NCI-H1417 (cell line): ENCODE measurements at regions not wholly inside any gene's neighbourhood (a gene's known extent, or its start where the extent isn't known, plus 50 kb on each side); places are given as distances from the start of the nearest gene placed in this dataset.
"Not testable (repeated sequence)": the region's sequence is repeated elsewhere in the genome, so short reads cannot be mapped to it uniquely, and the experiment has no call there.

Experiments used
- DNase-seq, 3 experiments: peaks; one replicate each; lab custom pipeline; 2025; lab: John Stamatoyannopoulos, UW

DNA sequence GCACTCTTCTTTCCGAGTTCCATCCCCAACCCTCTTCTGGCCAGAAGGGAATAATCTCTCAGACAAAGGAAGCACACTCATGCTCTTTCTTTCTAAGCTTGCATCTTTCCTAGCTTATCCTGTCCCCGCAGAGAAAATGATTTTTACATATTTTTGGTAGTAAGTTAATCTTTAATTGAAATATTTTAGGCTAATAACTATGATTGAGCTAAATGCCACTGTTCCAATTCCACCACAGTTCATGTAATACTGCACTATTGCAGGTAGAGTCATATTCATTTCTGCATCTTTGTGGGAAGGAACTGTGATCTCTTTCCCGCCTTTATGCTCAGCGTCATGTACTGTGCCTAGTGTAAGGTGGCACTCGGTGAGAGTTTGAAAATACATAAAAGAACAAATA lies 158.9 kb upstream of the FOXG1 start:
- no peak for DNase-seq

DNA sequence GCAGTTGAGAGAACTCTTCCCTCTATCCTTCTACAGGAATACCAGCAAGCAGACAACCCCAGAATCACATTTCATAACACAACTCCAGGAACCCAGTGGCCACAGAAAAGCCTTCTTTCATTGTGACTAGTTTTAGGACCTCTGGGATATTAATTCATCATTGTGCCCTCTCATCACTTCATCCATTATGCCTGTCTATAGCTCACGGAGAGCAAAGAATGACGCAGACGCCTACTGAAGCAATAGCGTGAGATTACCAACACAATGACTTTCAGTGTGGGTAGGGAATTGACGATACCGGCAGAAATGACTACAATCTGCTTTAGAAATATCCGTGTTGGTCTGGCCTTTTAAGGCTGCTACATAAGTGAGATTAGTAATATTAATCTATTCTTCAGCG lies 158.1 kb upstream of the FOXG1 start:
- peak in 2 of 3 experiments; percentile 9 to 46 for DNase-seq

DNA sequence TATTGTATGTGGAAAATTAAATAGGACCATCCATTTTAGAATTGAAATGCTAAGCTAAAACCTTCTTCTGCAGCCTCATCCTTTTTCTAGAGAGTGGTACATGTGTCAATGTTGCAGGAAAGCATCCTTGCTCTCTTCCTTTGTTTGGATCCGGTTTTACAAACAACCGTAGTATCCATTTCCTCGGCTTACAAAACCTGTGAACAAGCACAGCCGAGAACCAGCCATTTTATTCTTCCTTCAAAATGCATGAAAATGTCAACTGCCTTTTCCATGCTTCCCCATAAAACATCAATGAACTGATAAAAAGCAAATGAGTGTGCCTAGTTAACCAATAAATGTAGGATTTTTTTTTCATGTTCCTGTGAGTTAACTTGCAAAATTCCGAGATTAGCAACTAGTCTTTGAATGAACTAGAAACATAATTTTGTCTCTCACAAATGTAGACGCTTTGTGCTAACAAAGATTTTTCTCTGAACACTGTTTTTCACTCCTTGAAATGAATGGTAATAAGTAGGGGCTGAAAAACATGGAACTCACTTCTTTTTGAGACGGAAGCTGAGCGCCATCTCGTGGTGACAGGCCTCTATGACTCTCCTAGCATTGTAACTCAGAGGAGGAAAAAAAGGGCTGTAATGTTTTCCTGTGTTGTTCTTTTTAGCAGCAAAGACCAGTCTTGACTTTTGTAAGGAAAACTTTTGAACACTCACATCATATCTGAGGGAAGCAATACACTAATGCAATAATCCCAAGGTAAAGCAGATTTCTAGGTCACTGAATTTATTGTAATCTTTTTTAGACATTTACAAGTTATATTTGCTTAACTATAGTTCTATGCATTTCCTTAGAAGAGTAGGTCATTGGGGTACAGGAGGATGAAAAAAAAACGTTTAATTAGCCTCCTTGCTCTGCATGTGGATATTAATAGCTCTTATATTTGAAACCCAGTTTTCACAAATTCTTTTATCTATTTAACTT lies 157.4 kb upstream of the FOXG1 start:
- DNase-seq: peak; percentile 71 to 92 (median 85)

DNA sequence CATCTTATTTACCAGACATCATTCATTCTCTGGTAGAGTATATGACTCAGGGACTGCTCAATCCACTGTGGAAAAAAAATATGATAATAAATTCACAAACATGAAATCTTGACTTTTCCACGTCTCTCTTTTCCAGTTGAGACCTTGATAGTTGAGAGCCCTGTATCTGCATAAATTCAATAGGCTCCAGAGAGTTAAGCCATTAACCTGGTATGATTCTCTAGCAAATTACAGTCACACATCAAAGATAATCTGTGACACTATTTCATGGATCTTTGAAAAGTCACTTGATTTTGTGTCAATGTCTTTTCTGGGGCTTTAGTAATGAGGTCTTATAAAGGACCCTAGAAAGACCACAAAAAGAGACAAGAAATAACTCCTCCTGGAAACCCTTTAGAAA lies 154.2 kb upstream of the FOXG1 start:
- no peak for DNase-seq

DNA sequence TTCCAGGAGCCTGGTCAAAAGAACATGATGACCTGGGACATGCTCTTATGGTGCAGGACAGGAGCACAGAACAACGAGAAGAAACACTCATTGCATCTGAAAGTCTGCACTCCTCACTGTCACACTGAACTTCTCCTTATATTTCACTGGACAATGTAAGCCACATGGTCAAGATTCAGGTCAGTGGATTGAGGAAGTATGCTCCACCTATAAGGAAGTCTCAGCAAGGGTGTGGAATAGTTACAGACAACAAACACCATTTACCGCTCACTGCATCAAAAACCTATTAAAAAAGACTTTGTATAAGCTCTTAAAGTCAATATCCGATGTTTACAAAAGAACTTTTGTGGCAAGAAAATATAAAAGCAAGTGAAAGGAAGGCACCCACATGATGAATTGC lies 153.1 kb upstream of the FOXG1 start:
- DNase-seq: no peak

DNA sequence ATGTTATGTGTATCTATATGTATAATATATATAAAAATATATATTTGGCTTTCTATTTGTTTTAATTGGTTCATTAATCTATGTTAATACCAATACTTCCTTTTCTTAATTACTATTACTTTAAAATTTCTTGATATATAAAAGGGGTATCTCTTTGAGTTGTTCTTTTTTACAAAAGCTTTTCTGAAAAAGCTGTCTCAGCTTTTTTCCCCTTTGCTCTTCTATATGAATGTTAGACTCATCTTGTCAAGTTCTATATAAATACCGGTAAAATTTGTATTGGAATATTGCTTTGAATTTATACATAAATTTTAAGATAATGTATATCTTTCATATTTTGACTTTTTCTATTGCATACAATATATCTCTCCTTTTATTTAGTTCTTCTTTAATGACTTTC lies 139.8 kb upstream of the FOXG1 start:
- DNase-seq: no peak

DNA sequence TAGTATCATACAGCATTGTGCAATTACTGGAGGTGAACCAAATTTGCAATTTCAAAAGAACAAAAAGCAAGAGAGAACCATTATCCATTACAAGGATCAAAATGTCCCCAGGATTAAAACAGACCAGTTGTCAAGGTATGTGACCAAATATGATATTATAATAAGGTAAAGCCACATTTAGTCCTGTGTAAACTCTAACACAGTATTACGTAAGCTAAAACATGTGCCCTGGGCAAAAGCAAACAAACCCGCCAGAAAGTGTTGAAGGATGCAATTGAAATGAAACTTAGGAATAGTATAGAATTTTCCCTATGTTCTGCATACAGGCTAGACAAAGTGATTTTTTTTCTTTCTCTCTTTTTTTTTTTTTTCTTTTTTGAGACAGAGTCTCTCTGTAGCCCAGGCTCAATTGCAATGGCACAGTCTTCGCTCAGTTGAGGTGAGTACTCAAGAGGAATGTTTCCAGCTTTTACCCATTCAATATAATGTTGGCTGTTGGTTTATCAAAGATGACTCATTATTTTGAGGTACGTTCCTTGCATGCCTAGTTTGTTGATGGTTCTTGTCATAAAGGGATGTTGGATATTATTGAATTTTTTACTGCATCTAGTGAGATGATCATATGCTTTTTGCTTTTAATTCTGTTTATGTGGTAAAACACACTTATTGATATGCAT lies 137.1 kb upstream of the FOXG1 start:
- no peak for DNase-seq

DNA sequence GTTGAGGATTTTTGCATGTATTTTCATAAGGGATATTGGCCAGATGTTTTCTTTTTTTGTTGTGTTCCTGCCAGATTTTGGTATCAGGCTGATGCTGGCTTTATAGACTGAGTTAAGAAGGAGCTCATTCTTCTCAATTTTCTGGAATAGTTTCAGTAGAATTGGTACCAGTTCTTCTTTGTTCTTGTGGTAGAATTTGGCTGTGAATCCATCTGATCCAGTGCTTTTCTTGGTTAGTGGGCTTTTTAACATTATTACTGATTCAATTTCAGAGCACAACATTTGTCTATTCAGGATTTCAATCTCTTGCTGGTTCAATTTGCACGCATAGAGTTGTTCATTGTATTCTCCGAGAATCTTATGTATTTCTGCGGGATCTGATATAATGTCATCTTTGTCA lies 136.5 kb upstream of the FOXG1 start:
- DNase-seq: no peak

DNA sequence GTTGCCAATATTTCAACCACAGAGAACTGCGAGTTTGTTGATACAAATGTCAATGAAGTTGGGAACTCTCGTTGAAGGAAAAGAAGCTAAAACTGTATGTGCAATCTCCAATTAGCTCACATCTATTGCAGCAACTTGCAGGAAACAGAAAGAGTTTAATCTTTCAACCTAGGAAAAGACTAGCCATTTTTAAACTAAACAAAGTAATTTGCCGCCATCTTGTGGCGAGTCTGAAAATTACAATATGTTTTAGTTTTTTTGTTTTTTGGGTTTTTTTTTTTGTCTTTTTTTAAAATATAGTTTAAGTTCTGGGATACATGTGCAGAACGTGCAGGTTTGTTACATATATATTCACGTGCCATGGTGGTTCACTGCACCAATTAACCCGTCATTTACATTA lies 131.2 kb upstream of the FOXG1 start:
- peak; percentile 26 to 71 (median 53) for DNase-seq

DNA sequence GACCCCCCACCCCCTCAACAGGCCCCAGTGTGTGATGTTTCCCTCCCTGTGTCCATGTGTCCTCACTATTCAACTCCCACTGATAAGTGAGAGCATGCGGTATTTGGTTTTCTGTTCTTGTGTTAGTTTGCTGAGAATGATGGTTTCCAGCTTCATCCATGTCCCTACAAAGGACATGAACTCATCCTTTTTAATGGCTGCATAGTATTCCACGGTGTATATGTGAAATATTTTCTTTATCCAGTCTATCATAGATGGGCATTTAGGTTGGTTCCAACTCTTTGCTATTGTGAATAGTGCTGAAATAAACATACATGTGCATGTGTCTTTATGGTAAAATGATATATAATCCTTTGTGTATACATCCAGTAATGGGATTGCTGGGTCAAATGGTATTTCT lies 130.8 kb upstream of the FOXG1 start:
- DNase-seq: not testable (repeated sequence)

DNA sequence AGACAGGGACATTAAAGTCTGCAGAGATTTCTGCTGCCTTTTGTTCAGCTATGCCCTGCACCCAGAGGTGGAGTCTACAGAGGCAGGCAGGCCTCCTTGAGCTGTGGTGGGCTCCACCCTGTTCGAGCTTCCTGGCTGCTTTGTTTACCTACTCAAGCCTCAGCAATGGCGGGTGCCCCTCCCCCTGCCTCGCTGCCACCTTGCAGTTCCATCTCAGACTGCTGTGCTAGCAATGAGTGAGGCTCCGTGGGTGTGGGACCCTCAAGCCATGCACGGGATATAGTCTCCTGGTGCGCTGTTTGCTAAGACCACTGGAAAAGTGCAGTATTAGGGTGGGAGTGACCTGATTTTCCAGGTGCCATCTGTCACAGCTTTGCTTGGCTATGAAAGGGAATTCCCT lies 125.4 kb upstream of the FOXG1 start:
- not testable (repeated sequence) for DNase-seq

DNA sequence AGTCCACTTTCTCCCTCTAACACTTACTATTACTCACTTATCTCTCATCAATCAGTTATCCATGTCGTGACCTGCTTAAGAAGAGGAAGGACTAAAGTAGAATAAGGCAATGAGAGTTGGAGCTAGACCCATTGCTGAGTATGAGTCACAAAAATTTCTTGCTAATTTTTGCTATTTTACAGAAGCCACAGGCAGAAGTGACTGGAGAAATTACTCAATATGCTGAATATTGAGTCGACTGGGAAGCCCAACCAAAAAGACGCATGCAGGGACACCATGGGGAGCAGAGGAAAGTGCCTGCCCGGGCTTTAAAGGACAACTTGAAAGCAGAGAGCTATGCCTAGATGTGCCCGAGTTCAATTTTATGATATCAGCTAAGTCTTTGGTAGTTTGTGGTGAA lies 115.4 kb upstream of the FOXG1 start:
- DNase-seq: no peak

DNA sequence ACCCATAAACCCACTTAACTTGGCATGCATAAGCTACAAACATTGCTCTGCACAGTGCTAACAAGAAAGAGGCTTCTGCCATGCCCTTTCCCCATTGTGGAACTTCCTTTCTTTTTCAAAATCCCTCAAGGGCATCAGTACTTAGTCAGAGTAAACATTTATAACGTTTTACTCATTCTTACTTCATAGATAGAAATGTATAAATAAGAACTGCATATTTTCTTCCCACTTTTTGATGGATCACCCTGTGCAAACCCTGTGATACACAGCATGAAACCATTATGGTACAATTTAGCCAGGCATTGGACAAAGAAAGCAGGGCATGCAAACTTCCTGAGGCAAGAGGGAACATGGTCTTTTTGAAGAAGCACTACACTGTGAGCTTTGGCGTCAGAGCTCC lies 113.8 kb upstream of the FOXG1 start:
- DNase-seq: peak in 1 of 3 experiments; percentile 64

DNA sequence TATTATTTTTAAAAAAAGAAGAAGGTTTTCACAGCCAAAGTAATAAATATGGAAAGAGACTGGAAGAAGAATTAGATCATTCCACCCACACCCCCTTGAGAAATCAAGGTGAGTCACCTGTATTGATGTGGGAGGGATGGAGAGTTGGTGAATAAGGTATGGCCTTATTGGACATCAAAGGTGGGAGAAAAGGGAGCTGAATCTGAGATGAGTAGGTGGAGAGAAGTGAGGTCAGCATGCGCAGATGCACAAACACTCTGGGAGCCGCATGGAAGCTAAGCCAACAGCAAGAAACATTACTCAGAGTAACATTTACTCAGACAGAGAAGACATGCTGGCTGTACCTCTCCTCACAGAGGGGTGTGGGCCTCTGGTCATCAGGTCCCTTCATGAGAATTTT lies 113.1 kb upstream of the FOXG1 start:
- DNase-seq: no peak

DNA sequence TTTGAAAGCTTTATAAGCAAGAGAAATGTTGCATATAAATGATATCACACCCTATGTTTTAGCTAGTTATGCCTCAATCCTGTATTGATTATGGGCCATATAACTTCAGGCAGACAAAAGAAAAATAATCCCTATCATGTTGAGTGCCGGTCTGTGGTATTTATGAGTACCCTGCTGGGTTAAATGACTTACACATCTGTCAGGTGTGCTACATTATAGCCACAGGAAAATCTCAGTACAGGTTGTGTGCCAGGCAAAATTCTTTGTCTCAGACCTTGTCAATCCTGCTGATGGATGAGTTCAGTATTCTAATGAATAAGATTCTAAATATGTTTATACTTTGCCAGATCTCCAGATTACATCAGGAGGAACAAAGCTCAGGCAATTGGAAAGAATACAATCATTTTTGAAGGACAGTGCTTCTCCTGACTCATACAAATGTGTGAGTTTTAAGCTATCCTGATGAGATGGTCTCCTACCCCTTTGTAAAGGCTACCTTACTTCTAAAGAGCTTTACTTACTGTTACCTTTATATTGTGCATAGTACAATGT lies 109.8 kb upstream of the FOXG1 start:
- peak; percentile 25 to 93 (median 55) for DNase-seq

DNA sequence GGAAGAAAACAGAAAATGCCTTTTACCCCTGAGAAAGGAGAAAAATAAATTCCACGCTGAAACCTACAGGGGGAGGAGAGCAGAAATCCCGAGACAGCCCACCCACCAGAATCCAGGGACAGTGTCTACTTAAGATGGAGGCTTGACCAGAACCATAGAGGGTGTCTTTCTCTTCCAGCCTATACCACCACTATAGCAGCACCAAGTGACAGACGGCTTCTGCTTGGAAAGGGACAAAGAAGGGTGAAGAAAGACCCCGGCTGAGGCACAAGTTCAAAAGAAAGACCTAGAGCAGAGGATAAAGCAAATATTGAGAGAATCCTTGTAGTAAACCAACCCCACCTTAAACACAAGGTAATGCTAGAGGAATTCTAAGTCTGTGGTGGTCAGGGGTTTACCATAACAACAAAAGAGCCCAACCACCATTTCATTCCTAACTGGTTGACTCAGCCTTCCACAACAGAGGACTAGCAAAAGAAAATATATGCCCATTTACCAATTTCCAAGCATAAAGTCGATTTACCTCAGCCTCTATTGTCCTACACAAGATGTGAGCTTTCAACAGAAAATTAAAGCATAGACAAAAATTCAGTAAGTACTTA lies 105.3 kb upstream of the FOXG1 start:
- no peak for DNase-seq

DNA sequence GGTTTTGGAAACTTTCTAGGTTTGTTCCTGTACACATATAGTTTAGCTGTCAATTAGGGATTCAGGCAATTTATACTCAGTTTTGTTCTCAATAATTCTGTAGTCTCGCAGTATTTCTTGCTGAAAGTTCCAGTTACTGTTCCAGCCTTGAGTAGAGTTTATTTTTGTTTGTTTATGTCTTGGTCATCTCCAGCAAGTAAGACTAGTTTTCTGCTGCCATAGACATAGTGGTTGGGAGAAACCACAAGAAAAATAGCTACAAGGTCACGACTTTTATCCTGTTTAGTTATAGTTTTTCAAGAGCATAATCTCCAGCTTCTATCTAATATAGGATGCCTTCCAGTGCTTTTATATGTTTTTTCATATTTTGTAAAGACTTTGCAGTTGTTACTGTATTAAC lies 99.6 kb upstream of the FOXG1 start:
- no peak for DNase-seq

DNA sequence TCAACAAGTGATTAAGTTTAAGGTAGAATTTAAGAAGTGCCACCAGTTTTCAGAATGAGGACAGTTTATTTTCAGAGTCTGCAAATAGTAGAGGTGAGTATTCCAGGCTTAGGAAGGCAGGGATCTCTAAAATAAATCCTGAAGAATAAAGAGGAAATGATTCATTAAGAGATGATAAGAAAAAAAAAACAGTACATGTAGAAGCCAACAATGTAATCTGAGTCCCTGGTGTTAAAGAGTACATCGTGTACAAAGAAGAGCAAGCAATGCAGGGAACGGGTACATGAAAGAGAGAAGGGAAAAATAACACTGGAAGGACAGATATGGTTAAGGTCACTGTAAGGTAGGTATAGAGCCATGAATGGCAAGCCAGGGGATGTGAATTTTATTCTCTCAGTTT lies 95.2 kb upstream of the FOXG1 start:
- DNase-seq: no peak

DNA sequence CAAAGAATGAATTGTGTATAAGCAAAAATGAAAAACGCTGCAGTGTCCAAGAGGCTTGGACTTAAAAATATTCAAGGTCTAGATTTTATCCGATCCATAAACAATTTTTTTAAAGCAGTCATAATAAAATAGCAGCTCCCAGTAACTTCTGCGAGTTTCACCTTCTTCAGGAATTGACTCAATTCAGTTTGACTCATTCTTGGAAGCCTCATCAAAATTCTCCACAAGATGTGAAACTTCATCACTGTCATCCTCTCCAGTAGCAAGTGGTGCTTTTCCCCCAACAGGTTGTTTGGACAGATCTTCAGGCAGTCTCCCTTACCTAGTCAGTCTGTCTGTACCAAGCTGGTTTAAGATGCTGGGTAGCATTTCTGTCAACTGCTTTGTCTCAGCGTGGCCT lies 93.5 kb upstream of the FOXG1 start:
- no peak for DNase-seq

DNA sequence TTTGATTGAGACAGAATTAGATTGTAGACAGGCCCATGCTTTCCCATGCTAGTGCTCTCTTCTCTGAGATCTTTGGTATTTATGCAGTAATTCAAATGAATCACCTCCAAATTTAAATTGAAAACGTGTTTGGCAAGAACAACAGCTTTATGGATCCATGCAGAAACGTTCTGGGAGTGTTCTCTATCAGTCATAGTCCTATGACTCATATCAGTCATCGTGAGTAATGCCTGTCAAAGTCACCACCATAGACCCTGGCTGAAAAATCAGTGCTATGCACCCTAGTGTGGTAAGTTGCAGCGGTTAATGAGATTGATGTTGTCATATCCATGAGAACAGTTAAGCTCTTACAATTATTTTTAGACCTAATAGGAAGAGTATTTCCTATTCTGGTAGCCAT lies 90.1 kb upstream of the FOXG1 start:
- no peak for DNase-seq

DNA sequence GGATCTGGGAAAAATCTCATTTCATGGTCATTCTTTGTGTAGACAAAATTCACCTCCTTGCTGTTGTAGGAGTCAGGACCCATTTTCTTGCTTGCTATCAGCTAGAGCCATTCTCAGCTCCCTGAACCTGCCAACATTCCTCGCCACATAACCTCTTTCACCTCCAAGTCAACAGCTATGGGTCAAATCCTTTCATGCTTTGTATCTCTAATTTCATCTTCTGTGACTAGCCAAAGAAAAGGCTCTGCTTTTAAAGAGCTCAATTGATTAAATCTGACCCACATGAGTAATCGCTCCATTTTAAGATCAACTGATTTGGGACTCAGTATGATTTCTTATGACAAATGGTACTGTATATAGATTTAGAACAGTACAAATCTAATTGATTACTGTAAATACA lies 89.2 kb upstream of the FOXG1 start:
- DNase-seq: no peak

DNA sequence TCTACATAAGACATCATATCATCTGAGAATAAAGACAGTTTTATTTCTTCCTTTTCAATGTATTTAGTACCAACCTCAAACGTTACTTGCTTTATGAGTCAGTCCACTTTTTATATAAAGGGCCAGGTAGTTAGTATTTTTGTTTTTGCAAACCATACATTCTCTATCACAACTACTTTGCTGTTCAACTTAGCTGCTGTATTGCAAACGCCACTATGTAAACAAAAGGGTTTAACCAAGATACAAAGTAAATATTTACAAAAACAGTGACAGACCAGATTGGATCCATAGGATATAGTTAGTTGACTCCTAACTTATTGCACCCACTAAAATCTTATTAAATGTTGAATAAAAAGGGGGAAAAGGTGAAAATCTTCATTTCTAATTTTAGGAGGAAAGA lies 87.7 kb upstream of the FOXG1 start:
- no peak for DNase-seq

DNA sequence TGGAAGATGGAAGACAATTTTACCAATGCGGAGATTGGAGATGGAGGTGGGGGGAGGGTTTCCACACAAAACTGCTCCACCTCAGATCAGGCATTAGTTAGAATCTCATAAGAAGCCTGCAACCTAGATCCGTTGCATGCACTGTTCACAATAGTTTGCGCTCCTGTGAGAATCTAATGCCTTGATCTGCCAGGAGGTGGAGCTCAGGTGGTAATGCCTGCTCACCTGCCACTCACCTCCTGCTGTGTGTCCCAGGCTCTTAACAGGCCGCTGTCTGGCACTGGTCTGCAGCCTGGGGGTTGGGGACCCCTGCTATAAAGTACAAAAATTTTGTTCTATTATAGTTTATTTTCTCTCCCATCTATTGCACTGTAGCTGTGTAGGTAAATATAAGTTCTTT lies 84.9 kb upstream of the FOXG1 start:
- no peak for DNase-seq
